A673 (cell line): ENCODE measurements at regions not wholly inside any gene's neighbourhood (a gene's known extent, or its start where the extent isn't known, plus 50 kb on each side); places are given as distances from the start of the nearest gene placed in this dataset.

ENCODE experiments used
- BruUV-seq: library from RNA; stranded (reverse); fragments of 400-500 nt; replicated peaks from 2 replicates; lab custom pipeline; 2021; lab: Mats Ljungman, UMichigan
- CTCF ChIA-PET: fragments of 300-600 bp; sonication (Branson Sonifier 250); formaldehyde crosslinking; loops from one replicate; lab custom pipeline; 2022; ENCODE audit warnings: antibody characterized with exemption; lab: Charles Lee
- POLR2A ChIA-PET: fragments of 300-600 bp; sonication (Branson Sonifier 250); formaldehyde crosslinking; loops from one replicate; lab custom pipeline; 2022; ENCODE audit warnings: antibody characterized with exemption; ENCODE audit not compliant: low non-redundant PET; lab: Charles Lee
- DNase-seq: peaks from one replicate; pipeline ENCODE4 v3.0.0-alpha.2; 2015; ENCODE audit warnings: low spot score
- H3K27ac ChIP-seq: fragments of 200-600 bp; sonication (generic); 2 replicates; pipeline ENCODE4 v1.5.1; 2016; ENCODE audit warnings: mixed run types, low read depth, mild to moderate bottlenecking, mixed read lengths, antibody characterized with exemption, low read length; ENCODE audit not compliant: poor library complexity, severe bottlenecking
- H3K27me3 ChIP-seq: fragments of 200-600 bp; sonication (generic); replicated peaks from 2 replicates; pipeline ENCODE4 v1.6.1; 2017; ENCODE audit warnings: mixed run types, low read depth, mild to moderate bottlenecking, mixed read lengths, antibody characterized with exemption, low read length; ENCODE audit not compliant: insufficient read depth, poor library complexity
- H3K36me3 ChIP-seq: fragments of 200-600 bp; sonication (generic); 2 replicates; pipeline ENCODE4 v1.6.1; 2016; ENCODE audit warnings: mixed run types, mild to moderate bottlenecking, mixed read lengths, antibody characterized with exemption, low read length; ENCODE audit not compliant: insufficient read depth, poor library complexity, severe bottlenecking
- H3K4me1 ChIP-seq: fragments of 200-600 bp; sonication (generic); 2 replicates; pipeline ENCODE4 v1.6.1; 2017; ENCODE audit warnings: mixed run types, mild to moderate bottlenecking, mixed read lengths, antibody characterized with exemption, low read length; ENCODE audit not compliant: insufficient read depth, poor library complexity, severe bottlenecking
- H3K4me3 ChIP-seq: fragments of 200-600 bp; sonication (generic); 2 replicates; pipeline ENCODE4 v1.5.1; 2016; ENCODE audit warnings: low read depth, mixed run types, mild to moderate bottlenecking, mixed read lengths, low read length; ENCODE audit not compliant: poor library complexity, severe bottlenecking
- H3K9me3 ChIP-seq: fragments of 200-600 bp; sonication (generic); 2 replicates; pipeline ENCODE4 v1.6.1; 2016; ENCODE audit warnings: mixed run types, low read depth, mild to moderate bottlenecking, mixed read lengths, antibody characterized with exemption, low read length; ENCODE audit not compliant: poor library complexity, severe bottlenecking
- EZH2 ChIP-seq: fragments of 200-600 bp; sonication (generic); IDR thresholded peaks from 2 replicates; pipeline ENCODE4 v1.6.1; 2017; ENCODE audit warnings: borderline replicate concordance, low read depth, mild to moderate bottlenecking, mixed read lengths, antibody characterized with exemption, low read length; ENCODE audit not compliant: poor library complexity, severe bottlenecking
- intact Hi-C: fragments of 100-400 bp; cut with micrococcal nuclease; formaldehyde crosslinking; loops from one replicate; pipeline ENCODE4 v1.10.0; 2022; ENCODE audit not compliant: unreplicated experiment
- TF ChIP-seq, protein P1 (sequence below): fragments of 300-800, 200-600 bp; sonication (generic); conservative IDR thresholded peaks from 2 replicates; pipeline ENCODE4 v1.5.1; 2017; ENCODE audit warnings: low read depth, mild to moderate bottlenecking, antibody characterized with exemption, low read length, moderate library complexity, mixed read lengths

DNA sequence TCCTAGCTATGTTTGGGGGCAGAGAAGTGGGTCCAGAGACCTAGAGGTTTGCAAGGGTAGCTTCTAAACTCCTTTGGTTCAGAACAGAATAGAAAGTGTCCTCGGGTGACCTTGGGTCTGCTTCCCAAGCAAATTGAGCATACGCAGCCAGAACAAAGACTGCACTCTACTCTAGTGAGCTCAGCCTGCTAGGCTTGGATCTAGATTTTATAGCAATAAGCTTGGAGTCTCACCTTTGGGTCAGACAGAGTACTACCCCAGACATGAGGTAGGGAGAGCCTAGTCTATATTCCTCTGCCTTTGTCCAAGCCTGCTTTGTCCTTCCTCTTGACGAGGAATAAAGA lies 52.6 kb upstream of the ELF5 start:
- Histone ChIP-seq H3K27me3 (peaks cover 59% of the 10 kb centered on the region), H3K36me3 (no peaks in the 10 kb centered on the region), H3K4me3 (no peak overlapping the region), H3K4me1 (no peaks in the 10 kb centered on the region), H3K9me3 (no peaks in the 10 kb centered on the region), H3K27ac (no peak overlapping the region)
- no peak for TF ChIP-seq EZH2
- TF ChIP-seq, protein P1, sequence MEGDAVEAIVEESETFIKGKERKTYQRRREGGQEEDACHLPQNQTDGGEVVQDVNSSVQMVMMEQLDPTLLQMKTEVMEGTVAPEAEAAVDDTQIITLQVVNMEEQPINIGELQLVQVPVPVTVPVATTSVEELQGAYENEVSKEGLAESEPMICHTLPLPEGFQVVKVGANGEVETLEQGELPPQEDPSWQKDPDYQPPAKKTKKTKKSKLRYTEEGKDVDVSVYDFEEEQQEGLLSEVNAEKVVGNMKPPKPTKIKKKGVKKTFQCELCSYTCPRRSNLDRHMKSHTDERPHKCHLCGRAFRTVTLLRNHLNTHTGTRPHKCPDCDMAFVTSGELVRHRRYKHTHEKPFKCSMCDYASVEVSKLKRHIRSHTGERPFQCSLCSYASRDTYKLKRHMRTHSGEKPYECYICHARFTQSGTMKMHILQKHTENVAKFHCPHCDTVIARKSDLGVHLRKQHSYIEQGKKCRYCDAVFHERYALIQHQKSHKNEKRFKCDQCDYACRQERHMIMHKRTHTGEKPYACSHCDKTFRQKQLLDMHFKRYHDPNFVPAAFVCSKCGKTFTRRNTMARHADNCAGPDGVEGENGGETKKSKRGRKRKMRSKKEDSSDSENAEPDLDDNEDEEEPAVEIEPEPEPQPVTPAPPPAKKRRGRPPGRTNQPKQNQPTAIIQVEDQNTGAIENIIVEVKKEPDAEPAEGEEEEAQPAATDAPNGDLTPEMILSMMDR, result no peak
- DNase-seq, result no peak
- ChIA-PET CTCF (interaction anchor here (1.0 kb wide), 1 partner anchor 9 kb away, joined by 3 read pairs; no protein-coding TSS in a partner anchor), POLR2A (no interaction called here)
- intact Hi-C loops, result no loop called here
- no TSS peak for BruUV-seq

DNA sequence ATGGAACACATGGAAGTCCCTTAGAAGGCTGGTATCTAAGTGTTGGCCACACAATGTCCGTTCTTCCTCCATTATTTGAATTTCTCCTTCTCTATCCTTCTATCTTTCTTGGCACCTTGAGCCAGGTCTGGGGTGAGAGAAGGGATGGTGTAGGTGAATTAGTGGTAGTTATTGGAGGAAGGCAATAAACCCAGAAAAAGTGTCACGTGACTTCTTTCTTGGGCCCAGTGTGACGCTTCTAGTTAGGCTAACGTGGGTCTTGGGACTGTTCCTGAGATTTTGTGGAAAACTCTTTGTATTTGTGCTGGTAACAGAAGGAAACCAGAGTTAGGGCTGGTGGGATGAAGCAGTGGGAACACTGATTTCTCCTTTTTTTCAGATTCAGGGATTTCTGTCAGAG lies 53.1 kb upstream of the ELF5 start:
- Histone ChIP-seq H3K4me1 (no peaks in the 10 kb centered on the region), H3K4me3 (no peak overlapping the region), H3K27me3 (peaks cover 56% of the 10 kb centered on the region), H3K27ac (no peak overlapping the region), H3K9me3 (no peaks in the 10 kb centered on the region), H3K36me3 (no peaks in the 10 kb centered on the region)
- ChIA-PET POLR2A (no interaction called here), CTCF (no interaction called here)
- DNase-seq, result no peak
- TF ChIP-seq, protein P1, result no peak
- no peak for TF ChIP-seq EZH2
- no TSS peak for BruUV-seq
- intact Hi-C loops, result no loop called here

DNA sequence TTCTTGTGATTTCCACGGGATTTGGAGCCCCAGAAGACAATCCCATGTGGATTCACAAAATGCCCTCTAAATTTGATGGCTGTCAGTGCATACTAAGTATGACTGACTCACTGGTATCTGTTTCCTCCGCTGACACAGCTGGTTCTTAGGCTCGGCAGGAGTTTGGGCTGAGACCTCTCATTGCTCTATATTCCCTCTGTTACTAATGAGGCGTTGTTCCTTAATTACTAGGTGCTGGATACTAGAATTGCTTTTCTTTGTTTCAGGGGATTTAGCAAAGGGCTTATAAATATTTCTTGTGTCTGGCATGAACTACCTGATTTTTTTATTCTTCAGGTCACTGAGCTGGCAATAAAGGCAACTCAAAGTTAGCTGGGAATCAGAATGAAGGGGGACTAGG lies 53.2 kb upstream of the EHF start:
- no TSS peak for BruUV-seq
- Histone ChIP-seq H3K36me3 (no peaks in the 10 kb centered on the region), H3K27ac (no peak overlapping the region), H3K4me3 (no peak overlapping the region), H3K27me3 (peaks cover 56% of the 10 kb centered on the region), H3K4me1 (no peaks in the 10 kb centered on the region), H3K9me3 (no peaks in the 10 kb centered on the region)
- ChIA-PET POLR2A (no interaction called here), CTCF (interaction anchor here (0.6 to 1.2 kb wide), 2 partner anchors 14 to 18 kb away, joined by 3 read pairs; no protein-coding TSS in a partner anchor)
- TF ChIP-seq EZH2, result no peak
- TF ChIP-seq, protein P1, result no peak
- intact Hi-C loops, result no loop called here
- DNase-seq, result peak; percentile 32
